ENCODE measurements at regions not wholly inside any gene's neighbourhood (a gene's known extent, or its start where the extent isn't known, plus 50 kb on each side); places are given as distances from the start of the nearest gene placed in this dataset.

DNA sequence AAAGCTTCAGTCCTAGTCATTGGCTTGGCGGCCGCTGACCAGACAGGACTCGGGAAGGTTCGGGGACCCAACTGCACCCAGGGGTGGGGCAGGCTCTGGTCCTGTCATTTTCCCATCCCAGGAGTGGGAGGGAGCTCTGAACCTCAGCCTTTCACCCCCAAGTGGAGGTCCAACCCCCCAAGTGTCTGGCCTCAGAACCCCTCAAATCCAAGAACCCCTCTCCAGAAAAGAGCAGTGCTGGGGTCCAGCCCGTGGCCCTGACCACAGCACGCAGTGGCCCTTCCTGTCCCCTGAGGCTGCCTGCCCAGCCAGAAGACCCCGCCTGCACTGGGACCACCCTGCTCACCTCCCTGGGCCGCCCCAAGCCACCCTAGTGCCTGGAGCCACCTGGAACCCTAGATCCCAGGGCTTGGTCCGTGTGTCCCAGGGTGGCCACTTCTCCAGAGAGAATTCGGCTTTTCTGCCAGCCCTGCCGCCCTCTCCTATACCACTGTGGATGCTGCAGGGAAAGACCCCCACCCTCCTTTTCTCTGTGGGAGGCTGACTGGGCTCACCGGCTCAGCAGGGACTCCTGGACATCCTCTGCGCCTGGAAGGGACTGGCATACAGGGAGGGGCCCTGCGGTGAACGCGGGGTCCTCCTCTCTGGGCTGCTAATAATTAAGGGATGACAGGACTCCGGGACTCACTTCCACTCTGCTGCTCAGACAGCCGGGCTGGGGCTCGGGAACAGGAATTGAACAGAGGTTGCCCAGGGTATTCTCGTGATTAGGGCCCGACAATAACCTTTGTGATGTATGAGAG lies 326.9 kb upstream of the SFSWAP start:
- Histone ChIP-seq H3K4me1 (ENCODE audit: low read depth) (no peaks in the 10 kb centered on the region), H3K4me3 (no peak overlapping the region), H3K9me3 (ENCODE audit: low read depth) (no peaks in the 10 kb centered on the region), H3K27ac (no peak overlapping the region), H3K36me3 (no peaks in the 10 kb centered on the region), H3K27me3 (no peaks in the 10 kb centered on the region)
- TF ChIP-seq, protein P1, sequence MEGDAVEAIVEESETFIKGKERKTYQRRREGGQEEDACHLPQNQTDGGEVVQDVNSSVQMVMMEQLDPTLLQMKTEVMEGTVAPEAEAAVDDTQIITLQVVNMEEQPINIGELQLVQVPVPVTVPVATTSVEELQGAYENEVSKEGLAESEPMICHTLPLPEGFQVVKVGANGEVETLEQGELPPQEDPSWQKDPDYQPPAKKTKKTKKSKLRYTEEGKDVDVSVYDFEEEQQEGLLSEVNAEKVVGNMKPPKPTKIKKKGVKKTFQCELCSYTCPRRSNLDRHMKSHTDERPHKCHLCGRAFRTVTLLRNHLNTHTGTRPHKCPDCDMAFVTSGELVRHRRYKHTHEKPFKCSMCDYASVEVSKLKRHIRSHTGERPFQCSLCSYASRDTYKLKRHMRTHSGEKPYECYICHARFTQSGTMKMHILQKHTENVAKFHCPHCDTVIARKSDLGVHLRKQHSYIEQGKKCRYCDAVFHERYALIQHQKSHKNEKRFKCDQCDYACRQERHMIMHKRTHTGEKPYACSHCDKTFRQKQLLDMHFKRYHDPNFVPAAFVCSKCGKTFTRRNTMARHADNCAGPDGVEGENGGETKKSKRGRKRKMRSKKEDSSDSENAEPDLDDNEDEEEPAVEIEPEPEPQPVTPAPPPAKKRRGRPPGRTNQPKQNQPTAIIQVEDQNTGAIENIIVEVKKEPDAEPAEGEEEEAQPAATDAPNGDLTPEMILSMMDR (IDR thresholded peaks at IDR 0.05; ENCODE audit: low read depth, low read length): no peak
- DNase-seq (ENCODE audit: low read depth in 1 of 2, low spot score in 1 of 2): no peak

DNA sequence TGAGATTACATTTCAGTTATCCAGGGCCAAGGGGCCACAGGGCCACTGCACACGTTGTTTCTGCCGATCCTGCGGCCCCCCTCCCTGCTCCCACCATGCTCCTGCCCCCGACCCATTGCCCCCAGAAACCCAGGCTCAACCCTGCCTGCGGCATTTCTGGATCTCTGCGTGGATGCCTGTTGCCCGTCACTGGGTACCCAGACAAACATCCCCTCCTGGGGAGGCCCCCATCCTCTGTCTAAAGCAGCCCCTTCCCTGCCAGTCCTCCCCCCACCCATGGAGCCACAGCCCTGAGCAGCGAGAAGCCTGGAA lies 326.4 kb upstream of the SFSWAP start:
- Histone ChIP-seq H3K36me3 (no peaks in the 10 kb centered on the region), H3K27ac (no peak overlapping the region), H3K27me3 (no peaks in the 10 kb centered on the region), H3K9me3 (ENCODE audit: low read depth) (no peaks in the 10 kb centered on the region), H3K4me3 (no peak overlapping the region), H3K4me1 (ENCODE audit: low read depth) (no peaks in the 10 kb centered on the region)
- TF ChIP-seq, protein P1 (IDR thresholded peaks at IDR 0.05; ENCODE audit: low read depth, low read length): no peak
- DNase-seq (ENCODE audit: low read depth in 1 of 2, low spot score in 1 of 2): no peak

DNA sequence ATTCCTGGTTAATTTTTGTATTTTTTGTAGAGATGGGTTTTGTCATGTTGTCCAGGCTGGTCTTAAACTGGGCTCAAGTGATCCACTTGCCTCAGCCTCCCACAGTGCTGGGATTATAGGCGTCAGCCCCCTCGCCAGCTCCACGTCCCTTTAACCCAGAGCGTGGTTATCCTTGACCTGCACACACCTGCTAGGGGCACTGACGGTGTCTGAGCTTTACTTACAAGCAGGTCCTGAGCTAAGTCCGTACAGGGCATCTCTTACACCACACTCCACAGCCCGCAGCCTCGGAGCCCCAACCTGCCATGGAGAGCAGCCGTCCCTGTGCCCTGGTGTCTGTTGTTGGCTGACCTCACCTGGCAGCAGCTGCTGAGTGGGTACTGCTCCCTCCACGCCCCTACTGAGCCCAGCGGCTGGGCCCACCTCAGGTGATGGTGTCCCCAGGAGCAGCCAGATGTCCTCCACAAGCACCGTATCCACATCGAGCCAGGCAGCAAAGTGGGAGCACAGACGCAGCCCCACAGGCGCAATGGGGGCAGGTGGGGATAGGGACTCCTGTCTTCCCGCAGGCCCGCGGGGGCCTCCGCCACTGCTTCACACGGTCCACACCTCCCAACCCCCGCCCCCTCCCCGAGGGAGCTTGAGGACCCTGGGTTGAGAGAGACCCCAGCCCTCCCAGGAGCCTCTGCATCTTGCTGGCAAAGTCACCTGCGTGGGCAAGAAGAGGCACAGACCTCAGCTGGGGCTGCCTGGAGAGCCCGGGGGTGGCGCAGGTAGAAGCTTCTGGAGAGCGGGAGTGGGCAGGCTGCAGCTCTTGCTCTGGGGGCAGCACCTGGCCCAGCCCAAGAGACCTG lies 325.4 kb upstream of the SFSWAP start:
- no peak overlapping the region for H3K4me3 ChIP-seq
- TF ChIP-seq, protein P1 (IDR thresholded peaks at IDR 0.05; ENCODE audit: low read depth, low read length): no peak
- no peaks in the 10 kb centered on the region for H3K9me3 ChIP-seq (ENCODE audit: low read depth)
- no peak for DNase-seq (ENCODE audit: low read depth in 1 of 2, low spot score in 1 of 2)
- no peaks in the 10 kb centered on the region for H3K36me3 ChIP-seq
- no peaks in the 10 kb centered on the region for H3K4me1 ChIP-seq (ENCODE audit: low read depth)
- no peak overlapping the region for H3K27ac ChIP-seq
- H3K27me3 ChIP-seq: no peaks in the 10 kb centered on the region

DNA sequence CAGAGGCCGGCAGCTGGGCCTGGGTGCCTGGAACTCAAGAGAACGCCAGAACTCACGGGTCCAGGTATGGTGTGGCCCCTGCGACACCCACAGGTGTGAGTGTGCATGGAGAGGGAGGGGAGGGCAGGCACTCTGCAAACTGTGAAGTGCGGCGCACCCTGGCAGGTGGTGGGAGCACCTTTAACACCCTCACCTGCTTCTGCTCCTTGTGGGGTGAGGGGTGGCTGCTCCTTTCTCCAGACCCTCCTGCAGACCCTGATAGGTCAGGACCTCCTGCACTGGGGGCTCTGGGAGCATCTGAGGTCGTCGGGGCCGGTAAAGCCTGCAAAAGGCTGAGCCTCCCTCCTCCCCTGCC lies 324.7 kb upstream of the SFSWAP start:
- H3K27me3 ChIP-seq: no peaks in the 10 kb centered on the region
- no peaks in the 10 kb centered on the region for H3K4me1 ChIP-seq (ENCODE audit: low read depth)
- no peaks in the 10 kb centered on the region for H3K36me3 ChIP-seq
- H3K27ac ChIP-seq: no peak overlapping the region
- H3K9me3 ChIP-seq (ENCODE audit: low read depth): no peaks in the 10 kb centered on the region
- no peak overlapping the region for H3K4me3 ChIP-seq
- TF ChIP-seq, protein P1 (IDR thresholded peaks at IDR 0.05; ENCODE audit: low read depth, low read length): no peak
- DNase-seq (ENCODE audit: low read depth in 1 of 2, low spot score in 1 of 2): no peak

DNA sequence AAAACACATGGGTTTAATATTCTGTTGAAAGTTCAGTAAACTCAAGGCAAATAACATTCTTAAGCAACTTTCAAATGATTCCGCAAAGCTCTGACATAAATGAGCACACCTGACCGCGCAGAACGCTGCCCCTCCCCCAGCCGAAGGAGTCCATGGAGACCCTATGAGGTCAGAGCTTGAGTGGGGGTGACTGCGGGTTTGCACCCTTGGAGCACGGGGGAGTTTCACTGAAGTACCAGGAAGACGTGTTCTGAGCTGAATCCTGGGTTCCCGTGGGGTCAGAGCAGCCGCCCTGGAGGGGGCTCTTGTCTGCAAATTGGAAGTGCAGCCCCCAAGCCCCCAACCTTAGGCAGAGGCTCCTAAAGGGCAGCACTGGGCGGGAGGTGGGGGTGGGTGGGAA lies 324.1 kb upstream of the SFSWAP start:
- no peak overlapping the region for H3K4me3 ChIP-seq
- H3K27me3 ChIP-seq: no peaks in the 10 kb centered on the region
- no peak overlapping the region for H3K27ac ChIP-seq
- no peaks in the 10 kb centered on the region for H3K36me3 ChIP-seq
- DNase-seq (ENCODE audit: low read depth in 1 of 2, low spot score in 1 of 2): no peak
- H3K9me3 ChIP-seq (ENCODE audit: low read depth): no peaks in the 10 kb centered on the region
- H3K4me1 ChIP-seq (ENCODE audit: low read depth): no peaks in the 10 kb centered on the region
- TF ChIP-seq, protein P1 (IDR thresholded peaks at IDR 0.05; ENCODE audit: low read depth, low read length): no peak
